OCI-LY1 (cell line): ENCODE measurements at regions not wholly inside any gene's neighbourhood (a gene's known extent, or its start where the extent isn't known, plus 50 kb on each side); places are given as distances from the start of the nearest gene placed in this dataset.

Source experiments
- EZH2 ChIP-seq: fragments of 200-600 bp; sonication (generic), shearing (Covaris generic); IDR thresholded peaks from 2 replicates; pipeline ENCODE4 v1.8.0; 2017; ENCODE audit warnings: borderline replicate concordance, mixed run types, mild to moderate bottlenecking, antibody characterized with exemption, low read length, moderate library complexity, mixed read lengths
- TF ChIP-seq, protein P1 (sequence below): fragments of 200-600 bp; sonication (generic), shearing (Covaris generic); IDR thresholded peaks from 2 replicates; pipeline ENCODE4 v1.5.1; 2017; ENCODE audit warnings: mild to moderate bottlenecking, antibody characterized with exemption, low read length, moderate library complexity, mixed read lengths

DNA sequence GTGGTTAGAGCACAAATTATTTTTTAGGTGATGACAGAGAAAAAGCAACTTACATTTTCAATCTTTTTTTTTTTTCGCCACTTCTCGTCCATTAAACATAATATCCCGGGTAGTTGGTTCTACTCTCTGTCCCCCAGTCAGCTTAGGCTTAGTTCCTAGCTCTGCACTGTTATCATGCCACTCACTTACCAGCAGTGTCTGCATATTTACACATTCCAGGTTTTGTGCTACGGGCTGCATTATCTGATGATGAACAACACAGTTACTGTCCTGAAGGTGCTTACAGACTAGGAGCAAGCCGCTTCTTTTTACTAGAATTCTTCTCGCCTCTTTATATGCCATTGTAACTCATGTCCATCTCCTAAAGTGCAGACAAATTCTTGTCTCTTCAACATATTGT, 121.8 kb upstream of the NPVF start:
- no peak for TF ChIP-seq EZH2
- TF ChIP-seq, protein P1, sequence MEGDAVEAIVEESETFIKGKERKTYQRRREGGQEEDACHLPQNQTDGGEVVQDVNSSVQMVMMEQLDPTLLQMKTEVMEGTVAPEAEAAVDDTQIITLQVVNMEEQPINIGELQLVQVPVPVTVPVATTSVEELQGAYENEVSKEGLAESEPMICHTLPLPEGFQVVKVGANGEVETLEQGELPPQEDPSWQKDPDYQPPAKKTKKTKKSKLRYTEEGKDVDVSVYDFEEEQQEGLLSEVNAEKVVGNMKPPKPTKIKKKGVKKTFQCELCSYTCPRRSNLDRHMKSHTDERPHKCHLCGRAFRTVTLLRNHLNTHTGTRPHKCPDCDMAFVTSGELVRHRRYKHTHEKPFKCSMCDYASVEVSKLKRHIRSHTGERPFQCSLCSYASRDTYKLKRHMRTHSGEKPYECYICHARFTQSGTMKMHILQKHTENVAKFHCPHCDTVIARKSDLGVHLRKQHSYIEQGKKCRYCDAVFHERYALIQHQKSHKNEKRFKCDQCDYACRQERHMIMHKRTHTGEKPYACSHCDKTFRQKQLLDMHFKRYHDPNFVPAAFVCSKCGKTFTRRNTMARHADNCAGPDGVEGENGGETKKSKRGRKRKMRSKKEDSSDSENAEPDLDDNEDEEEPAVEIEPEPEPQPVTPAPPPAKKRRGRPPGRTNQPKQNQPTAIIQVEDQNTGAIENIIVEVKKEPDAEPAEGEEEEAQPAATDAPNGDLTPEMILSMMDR: no peak
